ENCODE measurements at regions not wholly inside any gene's neighbourhood (a gene's known extent, or its start where the extent isn't known, plus 50 kb on each side); places are given as distances from the start of the nearest gene placed in this dataset.

DNA sequence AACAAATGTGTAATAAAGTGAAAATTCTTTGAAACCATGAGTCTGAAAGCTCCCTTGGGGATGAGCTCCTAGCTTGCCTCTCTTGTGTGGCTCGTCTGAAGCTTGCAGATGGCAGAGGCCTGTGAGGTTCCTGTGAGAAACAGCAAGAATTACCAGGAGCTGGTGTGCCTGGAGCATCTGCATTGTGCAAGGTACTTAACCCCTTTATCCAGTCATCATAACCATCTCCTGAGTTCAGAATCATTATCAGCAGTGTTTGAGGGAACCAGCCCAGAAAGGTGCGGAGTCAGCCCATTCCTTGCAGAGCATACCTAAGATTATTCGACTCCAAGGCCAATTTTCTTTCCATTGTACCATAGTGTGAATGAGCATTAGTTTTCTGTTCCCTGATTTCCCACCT is 51.7 kb upstream of the TRA2B start:
- Histone ChIP-seq H3K27ac (ENCODE audit: insufficient read depth, low read length) (no peak overlapping the region), H3K4me1 (ENCODE audit: control insufficient read depth, extremely low read depth, insufficient read depth, low read length) (peaks cover 6% of the 10 kb centered on the region), H3K79me2 (ENCODE audit: control insufficient read depth, insufficient read depth, low read length) (no peaks in the 10 kb centered on the region), H4K20me1 (ENCODE audit: control insufficient read depth, extremely low read depth, insufficient read depth, low read length) (no peaks in the 10 kb centered on the region), H2AFZ (ENCODE audit: low read length) (no peak overlapping the region), H3K36me3 (ENCODE audit: control insufficient read depth, insufficient read depth, low read length) (no peaks in the 10 kb centered on the region), H3K27me3 (ENCODE audit: control insufficient read depth, insufficient read depth, low read length) (no peaks in the 10 kb centered on the region), H3K9me3 (ENCODE audit: control insufficient read depth, insufficient read depth, low read depth, low read length) (no peaks in the 10 kb centered on the region), H3K9ac (ENCODE audit: insufficient read depth, low read length) (no peak overlapping the region), H3K4me2 (ENCODE audit: extremely low read depth, insufficient read depth, low read length) (no peak overlapping the region), H3K4me3 (replicated peaks in 1 of 4; ENCODE audit: control extremely low read depth in 1 of 4, insufficient read depth in 1 of 4, low read depth in 3 of 4, low read length in 4 of 4) (no peak overlapping the region)
- DNase-seq (ENCODE audit: low read depth in 2 of 2): no peak
- TF ChIP-seq, protein P1, sequence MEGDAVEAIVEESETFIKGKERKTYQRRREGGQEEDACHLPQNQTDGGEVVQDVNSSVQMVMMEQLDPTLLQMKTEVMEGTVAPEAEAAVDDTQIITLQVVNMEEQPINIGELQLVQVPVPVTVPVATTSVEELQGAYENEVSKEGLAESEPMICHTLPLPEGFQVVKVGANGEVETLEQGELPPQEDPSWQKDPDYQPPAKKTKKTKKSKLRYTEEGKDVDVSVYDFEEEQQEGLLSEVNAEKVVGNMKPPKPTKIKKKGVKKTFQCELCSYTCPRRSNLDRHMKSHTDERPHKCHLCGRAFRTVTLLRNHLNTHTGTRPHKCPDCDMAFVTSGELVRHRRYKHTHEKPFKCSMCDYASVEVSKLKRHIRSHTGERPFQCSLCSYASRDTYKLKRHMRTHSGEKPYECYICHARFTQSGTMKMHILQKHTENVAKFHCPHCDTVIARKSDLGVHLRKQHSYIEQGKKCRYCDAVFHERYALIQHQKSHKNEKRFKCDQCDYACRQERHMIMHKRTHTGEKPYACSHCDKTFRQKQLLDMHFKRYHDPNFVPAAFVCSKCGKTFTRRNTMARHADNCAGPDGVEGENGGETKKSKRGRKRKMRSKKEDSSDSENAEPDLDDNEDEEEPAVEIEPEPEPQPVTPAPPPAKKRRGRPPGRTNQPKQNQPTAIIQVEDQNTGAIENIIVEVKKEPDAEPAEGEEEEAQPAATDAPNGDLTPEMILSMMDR (conservative IDR thresholded peaks at IDR 0.05 in 1 of 2, IDR thresholded peaks at IDR 0.05 in 1 of 2; ENCODE audit: low read depth in 1 of 2, low read length in 2 of 2): no peak
- no peak for TF ChIP-seq EZH2 (IDR thresholded peaks at IDR 0.05; ENCODE audit: low read length, missing control alignments)

DNA sequence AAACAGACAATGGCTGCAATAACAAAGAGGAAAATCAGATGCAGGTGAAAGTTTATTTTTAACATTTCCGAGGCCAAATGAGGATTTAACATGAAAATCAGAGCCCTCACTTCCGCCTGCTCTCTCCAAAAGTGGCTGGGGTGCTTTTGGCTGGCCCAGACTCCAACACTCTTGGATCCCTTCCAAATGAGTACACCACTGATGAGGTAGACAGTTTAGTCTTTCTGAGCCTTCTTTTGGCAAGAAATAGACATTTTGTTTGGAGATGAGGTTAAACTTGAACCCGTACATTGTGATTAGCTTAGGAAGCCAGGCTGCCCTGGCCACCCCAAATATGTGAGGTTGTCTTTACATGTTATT is 51.0 kb upstream of the TRA2B start:
- TF ChIP-seq, protein P1 (conservative IDR thresholded peaks at IDR 0.05 in 1 of 2, IDR thresholded peaks at IDR 0.05 in 1 of 2; ENCODE audit: low read depth in 1 of 2, low read length in 2 of 2): no peak
- TF ChIP-seq EZH2 (IDR thresholded peaks at IDR 0.05; ENCODE audit: low read length, missing control alignments): no peak

DNA sequence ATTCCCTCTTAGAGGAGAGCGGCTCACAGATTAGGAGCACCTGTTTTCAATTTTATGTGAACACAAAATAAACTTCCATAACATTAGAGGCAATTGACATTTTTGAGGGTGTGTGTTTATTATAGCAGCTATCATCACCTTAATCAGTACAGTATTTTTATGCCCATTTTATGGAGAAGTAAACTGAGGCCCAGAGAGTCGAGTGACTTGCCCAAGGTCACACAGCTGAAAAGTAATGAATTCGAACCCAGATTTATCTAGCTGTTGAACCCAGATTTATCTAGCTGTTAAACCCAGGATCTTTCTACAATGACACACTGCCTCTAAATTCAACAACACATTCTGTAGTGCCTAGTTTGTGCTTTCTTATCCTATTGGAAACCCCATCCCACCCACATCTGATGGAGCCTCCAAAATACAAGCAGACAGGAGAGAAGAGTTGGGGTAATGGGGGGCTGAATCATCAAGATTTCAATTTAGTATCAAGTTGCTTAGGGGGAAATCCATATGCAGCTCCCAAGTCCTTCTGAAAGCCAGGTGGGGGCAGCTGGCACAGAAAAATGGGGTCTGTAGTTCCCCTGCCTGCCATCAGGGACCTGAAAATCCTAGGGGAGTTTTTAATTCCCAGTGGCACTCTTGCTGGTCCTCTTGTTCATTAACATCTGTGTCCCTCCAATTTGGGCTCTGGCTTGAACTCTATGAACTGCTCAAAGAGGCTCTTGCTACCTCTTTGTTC is 50.4 kb upstream of the TRA2B start:
- Histone ChIP-seq H3K79me2 (ENCODE audit: control insufficient read depth, insufficient read depth, low read length) (no peaks in the 10 kb centered on the region), H3K36me3 (ENCODE audit: control insufficient read depth, insufficient read depth, low read length) (no peaks in the 10 kb centered on the region), H3K4me1 (ENCODE audit: control insufficient read depth, extremely low read depth, insufficient read depth, low read length) (peaks cover 3% of the 10 kb centered on the region), H4K20me1 (ENCODE audit: control insufficient read depth, extremely low read depth, insufficient read depth, low read length) (no peaks in the 10 kb centered on the region), H3K4me3 (replicated peaks in 1 of 4; ENCODE audit: control extremely low read depth in 1 of 4, insufficient read depth in 1 of 4, low read depth in 3 of 4, low read length in 4 of 4) (no peak overlapping the region), H3K27me3 (ENCODE audit: control insufficient read depth, insufficient read depth, low read length) (no peaks in the 10 kb centered on the region), H3K27ac (ENCODE audit: insufficient read depth, low read length) (no peak overlapping the region), H3K4me2 (ENCODE audit: extremely low read depth, insufficient read depth, low read length) (no peak overlapping the region), H3K9me3 (ENCODE audit: control insufficient read depth, insufficient read depth, low read depth, low read length) (no peaks in the 10 kb centered on the region), H2AFZ (ENCODE audit: low read length) (no peak overlapping the region), H3K9ac (ENCODE audit: insufficient read depth, low read length) (no peak overlapping the region)
- no peak for TF ChIP-seq EZH2 (IDR thresholded peaks at IDR 0.05; ENCODE audit: low read length, missing control alignments)
- TF ChIP-seq, protein P1 (conservative IDR thresholded peaks at IDR 0.05 in 1 of 2, IDR thresholded peaks at IDR 0.05 in 1 of 2; ENCODE audit: low read depth in 1 of 2, low read length in 2 of 2): no peak
- no peak for DNase-seq (ENCODE audit: low read depth in 2 of 2)

More for the DNA sequence above, 51.0 kb upstream of the TRA2B start:
- no peak overlapping the region for H3K9ac ChIP-seq (ENCODE audit: insufficient read depth, low read length)
- H4K20me1 ChIP-seq (ENCODE audit: control insufficient read depth, extremely low read depth, insufficient read depth, low read length): no peaks in the 10 kb centered on the region
- peaks cover 6% of the 10 kb centered on the region for H3K4me1 ChIP-seq (ENCODE audit: control insufficient read depth, extremely low read depth, insufficient read depth, low read length)
- H3K4me2 ChIP-seq (ENCODE audit: extremely low read depth, insufficient read depth, low read length): no peak overlapping the region
- no peak for DNase-seq (ENCODE audit: low read depth in 2 of 2)
- H3K27ac ChIP-seq (ENCODE audit: insufficient read depth, low read length): no peak overlapping the region
- no peaks in the 10 kb centered on the region for H3K9me3 ChIP-seq (ENCODE audit: control insufficient read depth, insufficient read depth, low read depth, low read length)
- no peaks in the 10 kb centered on the region for H3K36me3 ChIP-seq (ENCODE audit: control insufficient read depth, insufficient read depth, low read length)
- no peaks in the 10 kb centered on the region for H3K27me3 ChIP-seq (ENCODE audit: control insufficient read depth, insufficient read depth, low read length)
- H2AFZ ChIP-seq (ENCODE audit: low read length): no peak overlapping the region
- no peak overlapping the region for H3K4me3 ChIP-seq (replicated peaks in 1 of 4; ENCODE audit: control extremely low read depth in 1 of 4, insufficient read depth in 1 of 4, low read depth in 3 of 4, low read length in 4 of 4)
- no peaks in the 10 kb centered on the region for H3K79me2 ChIP-seq (ENCODE audit: control insufficient read depth, insufficient read depth, low read length)

Data from fibroblast of lung (primary cell).